ENCODE measurements at regions not wholly inside any gene's neighbourhood (a gene's known extent, or its start where the extent isn't known, plus 50 kb on each side); places are given as distances from the start of the nearest gene placed in this dataset.
"Not testable (repeated sequence)": the region's sequence is repeated elsewhere in the genome, so short reads cannot be mapped to it uniquely, and the experiment has no call there.

GRCh38 chrX:1700757-1701156 is 85.9 kb downstream of the ASMT start:
- no peak for ATAC-seq (ENCODE audit: low FRiP score)
- DNase-seq (ENCODE audit: low spot score) = no peak
- TF ChIP-seq, protein P1, sequence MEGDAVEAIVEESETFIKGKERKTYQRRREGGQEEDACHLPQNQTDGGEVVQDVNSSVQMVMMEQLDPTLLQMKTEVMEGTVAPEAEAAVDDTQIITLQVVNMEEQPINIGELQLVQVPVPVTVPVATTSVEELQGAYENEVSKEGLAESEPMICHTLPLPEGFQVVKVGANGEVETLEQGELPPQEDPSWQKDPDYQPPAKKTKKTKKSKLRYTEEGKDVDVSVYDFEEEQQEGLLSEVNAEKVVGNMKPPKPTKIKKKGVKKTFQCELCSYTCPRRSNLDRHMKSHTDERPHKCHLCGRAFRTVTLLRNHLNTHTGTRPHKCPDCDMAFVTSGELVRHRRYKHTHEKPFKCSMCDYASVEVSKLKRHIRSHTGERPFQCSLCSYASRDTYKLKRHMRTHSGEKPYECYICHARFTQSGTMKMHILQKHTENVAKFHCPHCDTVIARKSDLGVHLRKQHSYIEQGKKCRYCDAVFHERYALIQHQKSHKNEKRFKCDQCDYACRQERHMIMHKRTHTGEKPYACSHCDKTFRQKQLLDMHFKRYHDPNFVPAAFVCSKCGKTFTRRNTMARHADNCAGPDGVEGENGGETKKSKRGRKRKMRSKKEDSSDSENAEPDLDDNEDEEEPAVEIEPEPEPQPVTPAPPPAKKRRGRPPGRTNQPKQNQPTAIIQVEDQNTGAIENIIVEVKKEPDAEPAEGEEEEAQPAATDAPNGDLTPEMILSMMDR (IDR thresholded peaks at IDR 0.05) = no peak

GRCh38 chrX:1701396-1701901 is 86.6 kb downstream of the ASMT start:
- DNase-seq (ENCODE audit: low spot score); ATAC-seq (ENCODE audit: low FRiP score): not testable (repeated sequence)

- not testable (repeated sequence) for DNase-seq (ENCODE audit: low spot score); ATAC-seq (ENCODE audit: low FRiP score)
Observed at GRCh38 chrX:1702142-1702541, 87.3 kb downstream of the ASMT start.

GRCh38 chrX:1702557-1702956 is 87.7 kb downstream of the ASMT start:
- ATAC-seq (ENCODE audit: low FRiP score) = not testable (repeated sequence)

DNA sequence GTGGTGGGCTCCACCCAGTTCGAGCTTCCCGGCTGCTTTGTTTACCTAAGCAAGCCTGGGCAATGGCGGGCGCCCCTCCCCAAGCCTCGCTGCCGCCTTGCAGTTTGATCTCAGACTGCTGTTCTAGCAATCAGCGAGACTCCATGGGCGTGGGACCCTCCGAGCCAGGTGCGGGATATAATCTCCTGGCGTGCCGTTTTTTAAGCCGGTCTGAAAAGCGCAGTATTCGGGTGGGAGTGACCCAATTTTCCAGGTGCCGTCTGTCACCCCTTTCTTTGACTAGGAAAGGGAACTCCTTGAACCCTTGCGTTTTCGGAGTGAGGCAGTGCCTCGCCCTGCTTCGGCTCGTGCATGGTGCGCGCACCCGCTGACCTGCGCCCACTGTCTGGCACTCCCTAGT is 94.4 kb downstream of the ASMT start:
- DNase-seq (ENCODE audit: low spot score); ATAC-seq (ENCODE audit: low FRiP score): not testable (repeated sequence)

More at GRCh38 chrX:1702557-1702956, 87.7 kb downstream of the ASMT start:
- DNase-seq (ENCODE audit: low spot score) = not testable (repeated sequence)

DNA sequence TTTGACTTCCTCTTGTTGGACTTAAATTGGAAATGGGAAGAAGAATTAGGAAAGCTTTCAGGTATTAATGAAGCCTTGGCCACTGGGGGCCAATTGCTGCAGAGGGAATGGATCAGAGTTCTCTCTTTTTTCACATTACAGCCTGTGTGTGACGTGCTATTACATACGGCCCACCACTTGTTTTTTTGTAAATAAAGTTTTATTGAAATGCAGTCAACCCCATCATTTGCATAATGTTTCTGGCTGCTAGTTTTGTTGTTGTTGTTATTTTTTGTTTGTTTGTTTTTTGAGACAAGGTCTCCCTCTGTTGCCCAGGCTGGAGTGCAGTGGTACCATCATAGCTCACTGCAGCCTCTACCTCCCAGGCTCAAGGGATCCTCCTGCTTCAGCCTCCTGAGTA is 98.4 kb downstream of the ASMT start:
- TF ChIP-seq, protein P1 (IDR thresholded peaks at IDR 0.05) = no peak
- DNase-seq (ENCODE audit: low spot score) (no peak), ATAC-seq (ENCODE audit: low FRiP score) (no peak)

GRCh38 chrX:1717373-1717772 is 102.5 kb downstream of the ASMT start:
- TF ChIP-seq, protein P1 (IDR thresholded peaks at IDR 0.05) = no peak
- no peak for ATAC-seq (ENCODE audit: low FRiP score)
- no peak for DNase-seq (ENCODE audit: low spot score)

- ATAC-seq (ENCODE audit: low FRiP score) (no peak), DNase-seq (ENCODE audit: low spot score) (no peak)
- TF ChIP-seq, protein P1 (IDR thresholded peaks at IDR 0.05) = no peak
Observed at GRCh38 chrX:1719270-1719669, 104.4 kb downstream of the ASMT start.

DNA sequence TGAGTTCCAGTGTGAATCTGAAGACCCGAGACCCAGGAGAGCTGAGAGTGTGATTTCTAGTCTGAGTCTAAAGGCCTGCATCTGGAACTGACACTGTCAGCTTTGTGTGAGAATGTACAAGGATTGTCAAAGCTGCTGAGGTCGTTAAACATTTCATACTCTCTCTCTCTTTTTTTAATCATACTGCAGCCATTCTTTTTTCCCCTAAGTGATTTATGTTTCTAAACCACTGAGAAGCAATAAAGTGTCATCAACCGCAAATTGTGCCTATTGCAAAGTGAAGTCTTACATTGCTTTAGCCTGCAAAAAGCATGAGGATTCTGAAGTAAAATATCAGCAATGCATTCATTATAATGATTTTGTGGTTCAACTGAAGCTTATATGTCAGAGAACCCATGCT is 106.0 kb downstream of the ASMT start:
- ATAC-seq (ENCODE audit: low FRiP score) (no peak), DNase-seq (ENCODE audit: low spot score) (no peak)
- TF ChIP-seq, protein P1 (IDR thresholded peaks at IDR 0.05) = no peak
